ENCODE measurements at regions not wholly inside any gene's neighbourhood (a gene's known extent, or its start where the extent isn't known, plus 50 kb on each side); places are given as distances from the start of the nearest gene placed in this dataset.
"Not testable (repeated sequence)": the region's sequence is repeated elsewhere in the genome, so short reads cannot be mapped to it uniquely, and the experiment has no call there.

DNA sequence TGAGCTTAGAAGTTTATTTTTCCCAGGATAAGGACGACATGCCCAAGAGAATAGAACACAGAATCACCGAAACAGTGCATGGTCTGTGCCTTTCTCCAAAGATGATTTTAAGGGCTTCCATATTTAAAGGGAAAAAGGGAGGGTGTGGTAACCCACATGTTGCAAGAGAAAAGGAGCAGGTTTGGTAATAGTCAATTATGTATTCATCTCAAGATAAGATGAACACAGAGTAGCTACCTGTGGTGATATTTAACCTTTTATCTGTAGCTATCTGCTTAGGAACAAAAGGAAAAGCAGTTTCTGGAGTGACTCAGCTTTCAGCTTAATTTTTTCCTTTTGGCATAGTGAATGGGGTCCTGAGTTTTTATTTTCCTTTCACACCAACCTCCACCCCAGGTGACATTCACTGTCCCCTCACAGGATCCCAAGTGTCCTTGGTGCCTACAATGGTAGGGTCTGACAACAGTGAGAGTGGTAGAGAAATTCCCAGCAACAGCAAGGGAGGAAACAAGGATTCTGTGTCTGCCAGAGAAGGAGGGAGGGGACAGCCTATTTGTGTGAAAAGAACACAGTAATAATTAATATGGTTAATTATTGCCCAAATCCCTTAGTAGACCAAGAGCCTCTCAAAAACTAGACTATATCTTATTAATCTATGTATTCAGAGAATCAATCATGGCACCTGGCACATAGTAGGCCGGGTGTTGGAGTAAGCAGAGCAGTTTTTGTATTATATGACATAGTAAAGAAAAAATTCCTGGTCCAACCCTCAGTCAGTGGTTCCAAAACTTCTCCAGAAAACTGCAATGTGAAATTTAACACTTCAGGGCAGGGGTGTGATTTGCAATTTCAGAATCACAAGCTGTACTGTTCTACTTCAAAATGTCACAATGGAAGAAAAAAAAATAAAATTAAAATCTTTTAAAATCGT, 154.5 kb downstream of the PHLDA1 start:
- intact Hi-C loops (cut with micrococcal nuclease), result no loop called here

DNA sequence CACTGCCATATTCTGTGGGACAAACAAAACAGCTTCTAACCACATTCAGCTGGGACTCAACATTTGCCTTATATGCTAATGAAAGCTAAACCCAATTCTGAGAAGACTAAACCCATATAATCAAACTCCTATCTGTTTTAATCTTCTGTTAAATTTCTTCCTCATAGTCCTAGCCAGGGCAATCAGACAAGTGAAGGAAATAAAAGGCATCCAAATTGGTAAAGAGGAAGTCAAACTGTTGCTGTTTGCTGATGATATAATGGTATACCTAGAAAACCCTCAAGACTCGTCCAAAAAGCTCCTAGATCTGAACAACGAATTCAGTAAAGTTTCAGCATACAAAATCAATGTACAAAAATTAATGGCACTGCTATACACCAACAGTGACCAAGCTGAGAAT, 157.1 kb downstream of the PHLDA1 start:
- intact Hi-C loops (cut with micrococcal nuclease), result no loop called here

DNA sequence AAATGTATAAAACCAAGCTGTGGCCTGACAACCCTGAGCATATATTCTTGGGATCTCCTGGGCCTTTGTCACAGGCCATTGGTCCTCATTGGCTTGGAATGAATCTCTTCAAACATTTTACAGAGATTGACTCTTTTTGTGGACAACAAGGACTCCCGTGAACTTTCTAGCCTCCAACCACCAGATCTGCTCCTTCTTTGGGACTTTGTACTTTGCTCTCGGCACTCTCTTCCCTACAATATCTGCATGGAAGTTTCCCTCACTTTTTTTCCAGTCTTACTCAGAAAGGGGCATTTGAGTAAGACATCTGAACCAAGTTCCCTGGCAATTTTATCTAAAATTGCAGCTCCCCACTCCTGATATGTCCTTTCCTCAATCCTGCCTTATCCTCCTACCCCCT, 158.8 kb downstream of the PHLDA1 start:
- intact Hi-C loops (cut with micrococcal nuclease), result no loop called here

DNA sequence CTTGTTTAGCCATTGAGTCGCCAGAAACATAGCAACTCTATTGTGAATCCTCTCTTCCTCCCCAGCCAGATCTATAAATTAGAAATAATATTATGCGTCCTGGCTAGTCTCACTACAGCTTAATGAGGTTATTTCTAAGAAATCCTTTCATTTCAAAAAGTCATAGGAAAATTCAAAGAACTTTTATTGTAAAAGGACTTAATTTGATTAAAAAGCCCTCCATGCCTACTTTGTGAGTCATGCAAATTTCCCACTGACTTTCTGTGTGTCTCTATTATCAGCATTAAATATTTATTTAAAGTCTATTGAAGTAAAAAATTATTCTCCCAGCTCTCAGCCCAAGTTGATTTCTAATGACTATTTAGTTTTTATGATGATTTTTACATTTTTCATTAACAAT, 160.7 kb downstream of the PHLDA1 start:
- intact Hi-C loops (cut with micrococcal nuclease), result no loop called here

DNA sequence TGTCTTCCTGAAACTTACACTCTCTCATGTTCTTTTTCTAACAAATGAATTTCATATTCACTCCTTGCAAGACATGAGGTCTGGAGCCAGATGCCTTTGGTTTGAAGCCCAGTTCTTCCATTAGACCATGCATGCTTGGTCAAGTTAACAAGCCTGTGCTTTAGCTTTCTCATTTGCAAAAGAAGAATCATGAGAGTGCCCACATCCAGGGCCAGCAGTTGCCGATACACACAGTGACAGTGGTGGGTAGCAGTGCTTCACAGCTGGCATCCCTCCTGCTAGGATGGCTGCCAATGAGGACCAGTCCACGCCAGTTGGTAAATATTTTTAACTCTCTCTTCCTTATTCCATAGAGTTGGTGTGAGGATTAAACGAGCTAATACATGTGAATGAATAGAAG, 163.1 kb downstream of the PHLDA1 start:
- intact Hi-C loops (cut with micrococcal nuclease), result loop anchor here (5.0 kb wide), 1 partner anchor 41 kb away; no protein-coding TSS in a partner anchor

DNA sequence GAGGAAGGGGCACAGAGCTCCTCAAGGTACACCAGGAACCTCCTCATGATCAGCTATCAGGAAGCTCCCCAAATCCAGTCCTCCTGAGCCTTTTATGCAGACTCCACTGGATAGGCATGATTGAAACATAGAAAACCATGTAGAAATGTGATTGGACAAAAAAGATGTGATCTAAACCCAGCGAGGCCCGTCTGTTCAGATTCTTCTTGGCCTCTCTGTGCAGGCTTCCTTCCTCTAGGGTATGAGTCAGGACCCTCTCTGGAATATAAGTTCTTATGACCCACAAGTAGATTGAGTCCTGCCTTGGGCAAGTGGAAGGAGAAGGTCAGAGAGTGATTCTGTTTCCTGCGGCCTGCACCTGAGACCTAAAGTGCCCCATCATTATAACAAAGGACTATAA, 166.3 kb downstream of the PHLDA1 start:
- intact Hi-C loops (cut with micrococcal nuclease), result loop anchor here (5.0 kb wide), 1 partner anchor 38 kb away; no protein-coding TSS in a partner anchor

DNA sequence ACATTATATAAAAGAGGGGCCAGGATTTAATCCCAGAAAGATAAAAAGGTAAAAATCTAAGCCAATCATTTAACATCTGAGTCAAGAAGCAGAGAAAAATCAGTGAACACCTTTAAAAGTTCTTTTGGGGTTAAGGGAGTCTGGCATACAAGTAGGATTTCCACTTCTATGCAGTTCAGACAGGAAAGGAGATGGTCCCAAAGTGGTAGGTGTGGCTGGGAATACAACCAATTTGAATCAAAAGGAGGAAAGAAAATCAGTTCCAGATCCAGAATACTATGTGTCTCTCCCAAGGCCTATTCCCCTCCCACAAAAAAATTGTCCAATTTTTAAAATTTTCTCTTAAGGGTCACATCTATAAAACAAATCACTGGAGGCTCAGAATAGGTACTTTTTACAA, 167.4 kb downstream of the PHLDA1 start:
- intact Hi-C loops (cut with micrococcal nuclease), result no loop called here

DNA sequence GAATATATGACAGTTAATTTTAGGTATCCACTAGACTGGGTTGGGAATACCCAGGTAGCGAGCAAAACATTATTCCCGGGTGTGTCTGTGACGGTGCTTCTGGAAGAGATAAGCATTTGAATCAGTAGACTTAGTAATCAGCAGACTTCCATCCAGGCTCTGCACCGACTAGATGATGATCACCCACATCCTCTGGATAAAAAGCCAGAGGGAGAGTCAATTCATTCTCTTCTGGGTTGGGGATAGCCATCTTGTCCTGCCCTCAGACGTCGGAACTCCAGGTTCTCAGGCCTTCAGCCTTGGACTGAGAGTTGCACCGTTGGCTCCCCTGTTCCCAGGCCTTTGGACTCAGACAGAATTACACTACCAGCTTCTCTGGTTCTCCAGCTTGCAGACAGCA, 168.0 kb downstream of the PHLDA1 start:
- intact Hi-C loops (cut with micrococcal nuclease), result no loop called here

DNA sequence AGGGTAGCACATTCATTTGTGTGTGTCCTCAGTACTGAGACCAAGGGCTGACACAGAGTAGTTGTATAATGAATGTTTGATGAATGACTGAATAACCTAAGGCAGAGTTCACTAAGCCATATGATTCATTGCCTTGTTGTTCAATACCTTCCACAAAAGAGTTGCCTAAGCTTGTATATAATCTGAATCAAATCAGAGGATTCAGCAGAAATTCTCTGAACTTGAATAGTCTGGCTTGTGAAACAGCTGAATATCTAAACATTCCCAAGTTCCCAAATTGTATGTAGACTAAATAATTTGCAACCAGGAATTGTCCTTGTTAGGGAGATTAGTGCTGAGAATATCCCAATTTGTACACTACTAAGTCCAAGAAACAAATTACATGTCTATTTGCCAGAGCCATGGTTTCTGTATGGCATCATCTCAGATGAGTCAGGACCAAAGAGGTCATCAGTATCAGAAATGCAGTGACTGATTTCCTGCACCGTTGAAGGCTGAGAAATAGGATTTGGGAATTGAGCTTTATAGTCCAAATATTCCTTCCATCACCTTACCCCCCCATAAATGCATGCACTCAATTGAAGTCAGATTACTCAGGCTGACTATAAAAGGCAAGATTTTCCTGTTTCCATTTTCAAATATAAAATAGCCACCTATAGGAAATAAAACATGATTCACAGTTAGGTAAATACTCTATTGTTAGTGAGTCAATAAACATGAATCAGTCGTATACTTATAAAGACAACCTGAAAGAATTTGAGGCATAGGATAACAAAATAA, 168.7 kb downstream of the PHLDA1 start:
- intact Hi-C loops (cut with micrococcal nuclease), result no loop called here

DNA sequence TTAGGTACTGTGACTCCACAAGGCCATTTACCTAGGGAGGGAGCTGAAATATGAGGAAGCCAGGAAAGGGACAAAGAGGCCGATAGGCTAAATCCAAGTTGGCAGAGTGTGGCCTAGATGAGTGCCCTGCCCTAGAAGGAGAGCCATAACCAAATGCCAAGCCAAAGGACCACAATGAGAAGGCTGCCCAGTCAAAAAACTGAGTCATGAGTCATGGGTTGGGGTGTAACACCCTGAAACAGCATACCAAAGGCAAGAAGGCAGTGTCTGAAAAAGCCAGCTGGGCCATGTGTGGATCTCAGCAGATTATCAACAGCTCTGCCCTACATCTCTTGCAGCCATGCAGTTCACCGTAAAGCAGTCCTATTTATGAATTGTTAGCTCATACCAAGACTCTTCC, 171.7 kb downstream of the PHLDA1 start:
- intact Hi-C loops (cut with micrococcal nuclease), result no loop called here

DNA sequence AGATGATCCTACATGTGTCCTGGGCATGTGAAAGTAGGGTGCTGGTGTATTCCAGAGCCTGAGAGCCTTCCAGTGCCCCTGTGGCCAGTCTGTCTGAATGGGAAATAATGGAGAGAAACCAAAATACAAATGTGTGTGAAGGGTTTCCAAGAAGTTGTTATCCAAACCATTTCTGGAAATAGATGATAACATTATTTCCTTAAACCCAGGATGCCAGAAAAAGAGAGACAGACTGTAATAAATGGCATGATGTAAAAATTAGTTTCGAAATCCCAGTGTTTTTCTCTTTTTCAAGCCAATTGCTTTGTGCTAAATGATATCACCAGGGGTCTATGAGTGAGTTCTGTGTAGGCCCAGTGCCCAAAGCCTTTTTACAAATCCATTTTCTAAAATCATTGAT, 175.3 kb downstream of the PHLDA1 start:
- intact Hi-C loops (cut with micrococcal nuclease), result no loop called here

DNA sequence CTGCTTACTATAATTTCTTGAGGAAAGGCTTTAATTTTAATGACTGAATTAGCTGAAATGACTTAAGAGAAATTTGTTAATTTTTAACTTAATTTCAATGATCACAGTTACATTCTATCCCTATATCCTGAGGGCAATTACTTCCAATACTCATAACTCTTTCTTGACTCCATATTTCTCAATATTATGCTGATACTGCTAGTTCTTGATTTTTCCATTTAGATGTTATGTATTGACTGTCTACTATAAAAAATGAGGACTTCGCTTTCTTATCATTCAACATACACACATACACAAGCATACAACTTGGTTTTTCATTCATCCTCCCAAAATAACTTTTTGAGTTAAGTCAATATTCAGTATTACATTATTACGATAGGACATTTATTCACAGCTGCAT, 176.2 kb downstream of the PHLDA1 start:
- intact Hi-C loops (cut with micrococcal nuclease), result no loop called here

DNA sequence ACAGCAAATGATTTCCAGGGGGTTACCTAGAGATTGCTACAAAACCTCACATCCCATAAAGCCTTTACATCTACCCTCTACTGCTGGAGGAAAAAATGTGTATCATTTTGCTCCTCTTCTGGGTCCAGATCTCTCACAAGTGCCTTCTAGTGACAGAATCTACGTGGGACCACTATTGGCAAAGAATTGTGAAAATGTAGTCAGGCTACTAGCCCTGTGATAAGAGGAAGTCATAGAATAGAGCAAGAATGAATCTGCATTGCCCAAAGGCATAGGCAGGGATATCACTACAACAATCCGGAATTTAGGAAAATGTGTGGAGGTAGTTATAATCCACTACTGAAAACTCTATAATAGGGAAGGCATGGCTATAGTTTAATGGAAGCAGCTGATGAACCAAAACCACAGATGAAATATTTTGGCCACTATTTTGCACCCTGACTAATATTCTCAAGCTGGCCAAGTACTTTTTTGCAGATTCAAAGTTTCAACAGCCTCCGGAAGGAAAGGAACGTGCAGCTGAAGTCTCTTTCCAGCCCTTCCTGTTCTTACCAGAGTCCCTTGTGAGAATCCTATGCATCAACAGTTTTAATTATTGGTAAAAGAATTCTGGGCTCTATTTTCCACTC, 176.8 kb downstream of the PHLDA1 start:
- intact Hi-C loops (cut with micrococcal nuclease), result no loop called here

DNA sequence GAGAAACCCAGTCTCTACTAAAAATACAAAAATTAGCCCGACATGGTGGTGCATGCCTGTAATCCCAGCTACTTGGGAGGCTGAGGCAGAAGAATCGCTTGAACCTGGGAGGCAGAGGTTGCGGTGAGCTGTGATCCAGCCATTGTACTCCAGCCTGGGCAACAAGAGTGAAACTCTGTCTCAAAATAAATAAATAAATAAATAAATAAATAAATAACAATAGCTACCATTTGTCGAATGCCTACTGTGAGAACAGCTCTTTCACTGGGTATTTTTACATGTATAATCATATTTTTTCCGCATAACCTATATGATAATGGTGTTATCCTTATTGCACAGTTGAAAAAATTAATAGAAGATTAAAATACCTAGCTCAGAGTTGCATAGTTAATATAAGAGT, 177.4 kb downstream of the PHLDA1 start:
- intact Hi-C loops (cut with micrococcal nuclease), result not testable (repeated sequence)

DNA sequence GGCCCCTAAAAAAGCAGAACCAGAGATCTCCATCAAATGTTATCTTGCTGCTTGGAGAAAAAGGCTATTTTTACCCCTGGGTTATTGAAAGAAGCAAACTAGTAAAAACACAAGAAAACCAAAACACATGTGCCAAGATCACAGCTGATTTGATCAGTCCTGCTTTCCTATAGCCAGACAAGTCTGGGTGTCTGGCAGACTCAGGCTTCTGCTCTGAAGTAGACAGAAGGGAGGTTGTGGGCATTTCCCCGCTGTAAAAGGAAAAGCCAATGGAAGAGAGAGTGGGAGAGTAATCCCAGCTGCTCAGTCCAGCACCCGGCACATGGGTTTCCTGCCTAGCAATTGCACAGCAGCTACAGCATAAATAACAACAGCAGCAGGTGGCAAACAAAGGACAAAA, 177.9 kb downstream of the PHLDA1 start:
- intact Hi-C loops (cut with micrococcal nuclease), result no loop called here

DNA sequence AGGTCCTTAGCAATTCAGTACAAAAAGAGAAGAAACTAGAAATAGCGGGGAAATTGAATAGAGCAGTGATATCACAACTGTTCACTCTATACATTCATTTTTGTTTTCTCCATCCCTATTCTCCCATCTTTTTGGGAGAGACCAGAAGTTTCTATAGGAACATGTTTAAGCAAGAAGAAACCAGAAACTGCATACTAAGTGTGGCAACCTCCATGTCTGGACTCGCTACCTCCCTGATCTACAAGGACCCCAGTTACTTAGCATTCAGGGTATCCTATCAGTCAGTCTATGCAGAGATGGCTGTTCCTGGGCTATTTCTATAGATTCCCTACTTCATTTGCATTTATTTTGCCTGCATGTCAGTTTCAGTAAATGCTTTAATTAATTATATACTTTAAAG, 178.6 kb downstream of the PHLDA1 start:
- intact Hi-C loops (cut with micrococcal nuclease), result no loop called here

DNA sequence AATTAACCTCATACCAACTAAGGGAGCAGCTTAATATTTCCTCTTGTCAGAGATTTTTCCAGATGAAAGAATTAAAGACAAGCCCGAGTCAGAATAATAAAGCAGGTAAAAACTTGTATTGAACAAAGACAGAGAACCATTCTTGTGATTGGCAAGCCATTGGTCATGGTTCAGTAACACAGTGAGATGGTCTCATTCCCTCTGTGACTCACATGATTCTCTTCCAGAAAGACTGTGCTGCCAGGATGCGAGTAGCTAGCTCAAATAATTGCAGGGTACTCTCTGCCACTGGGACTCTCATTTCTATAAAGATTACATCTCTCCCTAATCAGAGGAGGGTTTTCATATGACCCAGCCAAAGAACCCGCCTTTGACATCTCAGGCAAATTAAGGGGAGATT, 179.4 kb downstream of the PHLDA1 start:
- intact Hi-C loops (cut with micrococcal nuclease), result no loop called here

DNA sequence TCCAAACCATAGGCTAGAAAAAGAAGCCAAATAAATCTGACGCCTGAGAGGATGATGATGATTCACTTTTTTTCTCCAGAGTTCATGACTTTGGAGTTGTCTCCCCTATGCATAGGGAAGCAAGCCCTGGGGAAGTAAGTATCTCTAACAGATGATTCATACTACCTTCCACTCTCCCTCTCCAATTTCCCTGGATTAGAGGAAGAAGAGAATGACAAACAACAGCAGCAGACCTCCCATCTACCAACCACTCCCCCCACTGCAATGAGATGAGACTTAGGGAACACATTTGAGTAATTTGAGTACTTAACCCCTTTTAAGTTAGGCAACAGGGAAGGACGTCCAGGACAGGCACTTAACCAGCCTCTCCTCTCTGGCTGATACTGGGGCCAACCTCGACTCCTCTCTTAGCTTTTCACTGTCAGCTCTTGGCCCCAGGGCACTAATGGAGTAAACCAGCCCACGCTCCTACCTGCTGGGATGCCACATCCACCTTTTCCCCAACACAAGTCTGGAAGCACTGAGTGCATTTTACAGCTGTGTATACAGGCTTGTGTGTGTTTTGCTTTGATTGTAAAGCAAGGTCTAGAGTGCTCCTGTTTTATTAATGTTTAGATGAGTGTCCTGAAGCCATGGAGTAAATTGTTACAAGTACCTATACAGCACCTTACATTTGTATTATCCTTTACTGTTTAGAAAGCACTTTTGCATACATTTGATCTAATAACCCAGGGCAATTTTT, 180.7 kb downstream of the PHLDA1 start:
- intact Hi-C loops (cut with micrococcal nuclease), result no loop called here

DNA sequence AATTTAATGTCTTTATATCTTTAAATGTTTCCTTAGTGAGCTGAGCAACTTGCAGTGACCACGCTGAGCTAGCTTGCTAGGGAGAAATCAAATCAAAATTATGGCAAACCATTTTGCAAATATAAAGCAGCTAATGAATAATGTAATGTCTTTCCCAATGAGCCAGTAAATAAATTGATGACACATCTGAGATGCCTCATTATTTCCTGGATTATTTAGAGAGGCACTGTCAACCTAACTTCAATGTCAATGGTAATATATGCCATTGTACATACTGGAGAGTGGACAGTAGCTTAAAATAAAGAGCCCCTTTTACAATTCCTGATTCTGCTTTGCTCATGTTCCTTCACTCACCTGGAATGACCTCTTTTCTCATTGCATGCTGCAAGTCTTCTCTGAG, 182.6 kb downstream of the PHLDA1 start:
- intact Hi-C loops (cut with micrococcal nuclease), result no loop called here

DNA sequence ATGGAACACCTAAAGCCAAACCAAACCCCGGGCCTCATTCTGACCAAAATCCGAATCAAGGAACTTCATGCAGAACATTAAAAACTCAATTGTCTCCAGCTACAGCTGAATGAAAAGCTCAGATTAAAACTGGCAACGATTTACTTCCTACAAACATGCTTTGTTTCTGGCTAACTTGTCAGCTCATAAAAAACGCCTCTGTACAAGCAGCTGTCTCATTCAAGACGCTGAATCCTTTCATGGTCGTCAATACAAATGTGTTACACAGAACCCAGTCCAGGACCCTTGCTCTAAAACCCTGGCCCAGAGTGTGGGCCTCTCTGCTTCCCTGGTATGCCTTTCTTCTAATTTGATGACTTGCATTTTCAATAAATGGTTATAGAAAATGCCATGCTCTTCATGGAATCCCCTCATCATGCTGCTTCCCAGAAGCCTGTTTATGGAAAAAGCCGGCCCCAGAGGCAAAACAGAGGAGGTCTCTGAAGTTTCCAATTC, 183.1 kb downstream of the PHLDA1 start:
- intact Hi-C loops (cut with micrococcal nuclease), result no loop called here

DNA sequence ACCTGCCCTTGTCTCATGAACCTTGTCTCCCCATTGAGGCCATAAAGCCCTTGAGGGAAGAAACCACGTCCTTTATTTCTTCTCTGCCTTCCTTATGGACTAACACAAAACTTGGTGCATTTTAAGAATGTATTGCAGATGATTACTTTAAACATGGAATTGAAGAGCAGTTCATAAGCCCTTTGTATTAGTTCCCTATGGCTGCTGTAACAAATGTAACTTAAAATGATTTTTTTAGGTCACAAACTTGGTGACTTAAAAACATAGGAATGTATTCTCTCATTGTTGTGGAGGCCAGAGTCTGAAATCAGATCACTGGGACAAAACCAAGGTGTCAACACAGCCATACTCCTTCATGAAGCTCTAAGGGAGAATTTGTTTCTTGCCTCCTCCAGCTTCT, 185.5 kb downstream of the PHLDA1 start:
- intact Hi-C loops (cut with micrococcal nuclease), result no loop called here

Data from T-helper 2 cell treated with Interferon-gamma antibody and Interleukin-4, amounts not matched to agents 100 ng/mL and 5 ng/mL, for 36 hours (primary cell).